ENCODE measurements at regions not wholly inside any gene's neighbourhood (a gene's known extent, or its start where the extent isn't known, plus 50 kb on each side); places are given as distances from the start of the nearest gene placed in this dataset.

DNA sequence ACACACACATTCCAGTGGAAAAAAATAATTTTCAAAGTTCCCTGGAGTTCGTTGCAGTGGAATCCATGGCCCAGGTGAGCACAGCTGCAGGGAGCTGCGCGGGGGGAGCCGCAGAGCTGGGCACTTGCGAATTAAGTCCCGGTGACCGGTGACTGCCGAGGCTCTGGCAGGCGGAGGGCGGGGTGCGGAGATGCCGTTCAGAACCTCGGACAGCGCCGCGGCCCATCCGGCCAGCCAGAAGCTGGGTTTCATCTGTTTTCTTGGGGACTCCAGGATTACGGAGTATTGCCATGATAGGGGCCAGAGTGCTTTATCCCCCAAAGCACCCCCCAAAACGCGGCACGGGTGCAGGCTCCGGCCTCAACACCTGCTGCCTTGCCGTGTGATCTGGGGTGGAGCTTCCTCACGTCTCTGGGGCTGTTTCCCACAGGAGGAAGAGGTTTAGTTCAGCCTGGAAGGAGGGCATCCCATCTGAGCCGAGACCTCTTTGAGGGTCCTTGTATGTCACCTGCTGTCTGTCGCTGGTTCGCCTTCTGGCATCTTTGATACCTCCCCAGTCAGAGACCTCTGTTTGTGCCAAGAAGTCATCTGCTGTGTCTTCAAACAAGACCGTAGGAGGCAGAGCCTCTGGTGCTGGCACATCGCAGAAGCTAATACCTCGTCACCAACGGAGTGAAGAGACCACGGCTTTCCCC, 99.4 kb downstream of the YTHDF1 start:
- no peak for DNase-seq (ENCODE audit: low read depth in 3 of 3, low spot score in 1 of 3)

DNA sequence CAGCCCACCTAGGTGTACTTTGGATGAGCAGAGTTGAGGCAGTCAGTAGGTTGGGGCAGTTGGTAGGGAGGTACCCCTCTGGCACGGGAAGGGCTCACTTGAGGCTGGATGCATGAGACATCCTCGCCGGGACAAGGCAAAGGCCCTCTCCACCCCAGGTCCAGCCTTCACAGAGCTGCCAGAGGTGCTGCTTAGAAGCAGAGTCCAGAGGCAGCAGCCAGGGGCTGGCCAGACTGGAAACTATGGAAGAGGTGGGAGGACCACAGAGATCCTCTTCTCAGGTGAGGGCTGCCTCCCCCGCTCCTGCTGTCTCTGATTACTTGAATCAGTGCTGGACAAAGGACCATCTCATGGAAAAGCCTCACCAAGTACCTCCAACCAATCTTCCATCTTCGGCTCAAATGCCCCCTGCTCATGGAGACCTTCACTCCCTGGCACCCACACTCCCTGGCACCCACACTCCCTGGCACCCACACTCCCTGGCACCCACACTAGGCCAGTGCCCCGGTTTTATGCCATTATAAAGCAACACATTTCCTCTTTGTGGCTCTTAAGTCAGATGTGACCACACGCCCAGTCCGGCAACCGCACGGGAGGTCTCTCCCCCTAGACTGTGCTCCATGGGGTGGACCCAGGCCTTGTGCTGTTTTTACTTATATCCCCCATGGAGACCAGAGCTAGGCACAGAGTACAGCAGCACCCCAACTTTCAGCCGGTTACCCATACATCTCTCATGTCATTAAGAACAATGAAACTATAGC, 100.1 kb downstream of the YTHDF1 start:
- DNase-seq (ENCODE audit: low read depth in 3 of 3, low spot score in 1 of 3), result no peak

DNA sequence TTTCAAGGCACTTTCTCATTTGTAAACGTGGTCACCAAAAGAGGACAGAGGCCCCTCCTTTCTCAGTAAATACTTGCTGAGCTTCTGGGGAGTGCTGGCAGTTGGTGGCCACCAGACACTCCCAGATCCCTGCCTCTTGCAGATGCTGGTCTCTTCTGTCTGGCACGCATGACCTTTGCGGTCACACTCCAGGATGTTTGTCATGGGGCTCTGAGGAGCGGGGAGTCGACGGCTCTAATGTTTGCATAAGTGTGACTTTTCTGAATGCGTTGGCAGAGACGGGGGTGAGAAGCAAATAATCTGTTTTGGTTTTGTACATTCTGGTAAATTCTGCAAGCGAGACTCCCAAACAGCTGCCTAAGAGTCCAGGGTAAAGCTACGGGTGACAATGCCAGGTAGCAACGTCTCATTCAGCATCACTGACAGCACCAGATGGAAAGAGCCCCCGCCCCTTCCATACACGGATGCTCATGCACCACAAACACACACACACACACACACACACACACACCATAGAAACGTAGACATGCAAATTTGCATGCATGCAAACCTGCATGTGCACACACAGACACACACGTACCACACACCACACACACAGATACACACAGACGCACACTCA, 101.1 kb downstream of the YTHDF1 start:
- no peak for DNase-seq (ENCODE audit: low read depth in 3 of 3, low spot score in 1 of 3)

DNA sequence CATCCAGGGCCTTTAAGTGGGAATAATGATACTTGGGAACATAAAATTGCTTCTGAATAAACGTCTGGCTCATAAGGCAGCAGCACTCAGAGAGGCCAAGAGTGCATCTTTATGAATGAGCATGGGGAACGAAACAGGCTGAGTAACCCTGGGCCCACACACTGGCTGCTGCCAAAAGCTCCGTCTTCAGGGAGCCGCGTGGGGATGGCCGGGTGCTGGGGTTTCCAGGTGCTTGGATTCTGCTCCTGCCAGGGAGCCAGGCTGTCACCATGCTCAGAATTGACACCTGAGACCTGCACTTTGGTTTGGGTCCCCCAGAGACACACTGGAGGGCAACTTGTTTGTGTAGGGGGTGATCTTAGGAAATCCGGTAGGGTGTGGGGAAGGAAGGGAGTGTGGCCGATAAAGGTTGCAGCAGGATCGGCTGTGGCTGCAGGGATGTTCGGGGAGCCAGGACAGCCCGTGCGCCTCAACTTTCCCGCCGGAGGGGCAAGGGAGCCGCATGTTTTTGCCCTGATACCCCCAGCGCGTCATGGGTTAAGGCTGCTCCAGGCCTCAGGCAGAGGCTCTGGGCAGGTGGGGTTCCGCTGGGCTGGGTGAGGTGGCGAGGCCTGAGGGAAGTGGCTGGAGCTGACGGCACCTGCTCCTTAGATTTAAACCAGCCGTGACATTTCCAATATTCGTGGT, 101.8 kb downstream of the YTHDF1 start:
- no peak for DNase-seq (ENCODE audit: low read depth in 3 of 3, low spot score in 1 of 3)

- no peak for DNase-seq (ENCODE audit: low read depth in 3 of 3, low spot score in 1 of 3)
Observed at GRCh38 chr20:63112491-63113219, 103.3 kb downstream of the YTHDF1 start.

DNA sequence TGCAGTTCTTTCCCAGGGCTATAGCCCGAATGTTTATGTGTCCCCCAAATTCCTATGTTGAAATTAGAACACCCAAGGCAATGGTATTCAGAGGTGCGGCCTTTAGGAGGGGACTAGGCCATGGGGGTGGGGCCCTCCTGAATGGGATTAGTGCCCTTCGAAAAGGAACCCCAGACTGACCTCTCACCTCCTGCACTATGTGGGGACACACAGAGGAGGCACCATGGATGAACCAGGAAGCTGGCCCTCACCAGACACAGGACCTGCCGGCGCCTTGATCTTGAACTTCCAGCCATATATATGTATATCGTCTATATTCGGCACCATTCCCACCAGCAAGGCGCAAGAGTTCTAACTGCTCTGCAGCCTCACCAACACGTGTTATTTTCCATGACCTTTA, 101.5 kb upstream of the BHLHE23 start:
- DNase-seq (ENCODE audit: low read depth in 3 of 3, low spot score in 1 of 3), result no peak

DNA sequence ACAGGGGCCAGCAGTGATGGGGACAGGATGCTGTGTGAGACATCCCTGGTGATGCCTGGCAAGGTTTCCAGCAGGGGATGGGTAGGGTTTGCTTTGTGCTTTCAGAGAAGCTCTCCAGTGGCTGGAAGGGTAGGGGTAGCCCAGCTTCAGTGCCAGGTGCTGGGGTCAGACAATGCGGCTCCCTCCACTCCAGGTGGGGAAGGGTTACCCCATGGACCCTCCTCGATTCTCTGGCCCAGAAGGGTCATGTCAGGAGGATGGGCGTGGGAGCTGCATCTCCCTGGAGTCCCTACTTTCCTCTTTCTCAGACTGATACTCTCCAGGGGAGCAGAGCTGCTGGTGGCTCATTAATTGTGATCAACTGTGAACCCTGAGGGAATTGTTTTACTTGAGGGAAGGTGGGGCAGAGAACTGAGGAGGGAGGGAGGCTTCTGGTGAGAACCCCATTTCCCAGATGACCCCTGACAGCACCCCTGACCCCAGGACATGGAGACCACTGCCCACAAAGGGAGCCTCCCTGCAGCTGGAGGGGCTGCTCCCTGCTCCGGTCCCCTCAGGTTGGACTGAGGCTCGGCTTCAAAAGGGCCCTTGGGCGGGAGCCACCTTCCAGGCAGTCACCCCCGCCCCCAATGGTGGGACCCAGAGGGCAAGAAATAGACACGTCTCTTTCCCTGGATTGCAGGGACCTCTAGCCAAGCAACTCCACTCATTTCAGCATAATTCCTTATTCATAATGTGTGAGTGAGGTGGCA, 100.9 kb upstream of the BHLHE23 start:
- DNase-seq (ENCODE audit: low read depth in 3 of 3, low spot score in 1 of 3), result no peak

GRCh38 chr20:63106765-63107448, 100.1 kb upstream of the BHLHE23 start:
- no peak for DNase-seq (ENCODE audit: low read depth in 3 of 3, low spot score in 1 of 3)

GRCh38 chr20:63106108-63106764, 99.5 kb upstream of the BHLHE23 start:
- DNase-seq (ENCODE audit: low read depth in 3 of 3, low spot score in 1 of 3), result no peak

DNA sequence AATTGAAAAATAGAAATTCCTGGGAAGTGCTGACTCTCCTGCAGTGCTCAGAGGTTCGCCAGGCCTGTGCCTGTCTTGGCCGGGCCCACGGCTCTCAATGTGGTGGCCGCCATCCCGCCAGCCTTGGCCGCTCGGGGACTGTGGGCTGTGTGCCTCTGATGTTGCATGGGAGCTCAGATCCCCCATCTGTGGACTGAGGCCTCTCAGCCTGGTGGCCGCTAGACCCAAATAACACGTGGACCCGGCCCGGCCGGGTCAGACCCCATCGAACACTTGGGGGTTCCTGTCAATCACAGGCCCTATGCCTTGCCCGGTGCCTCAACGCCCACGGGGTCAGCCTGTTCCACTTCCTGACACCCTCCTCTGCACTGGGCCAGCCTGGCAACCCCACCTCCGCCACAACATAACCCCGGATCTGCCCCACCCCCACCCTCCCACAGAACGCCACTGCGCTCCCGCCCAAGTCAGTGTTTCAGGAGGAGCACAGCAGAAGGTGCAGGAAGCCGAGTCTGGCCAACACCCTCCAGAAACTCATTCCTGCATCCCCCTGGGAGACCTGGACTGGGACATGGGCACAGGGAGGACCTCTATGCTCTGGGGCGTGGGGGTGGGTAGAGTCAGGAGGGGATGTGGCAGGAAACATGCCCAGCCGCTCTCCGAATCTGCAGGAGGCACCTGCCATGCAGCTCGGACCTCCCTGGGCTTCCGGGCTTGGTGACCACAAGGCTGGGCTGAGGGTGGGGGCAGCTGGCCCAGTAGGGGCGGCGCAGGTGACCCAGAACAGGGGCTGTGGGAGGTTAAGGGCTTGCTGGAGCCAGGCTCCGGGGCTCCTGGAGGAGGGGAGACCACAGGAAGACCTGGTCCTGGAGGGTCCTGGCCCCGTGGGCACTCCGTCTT, 98.7 kb upstream of the BHLHE23 start:
- DNase-seq (ENCODE audit: low read depth in 3 of 3, low spot score in 1 of 3), result no peak

DNA sequence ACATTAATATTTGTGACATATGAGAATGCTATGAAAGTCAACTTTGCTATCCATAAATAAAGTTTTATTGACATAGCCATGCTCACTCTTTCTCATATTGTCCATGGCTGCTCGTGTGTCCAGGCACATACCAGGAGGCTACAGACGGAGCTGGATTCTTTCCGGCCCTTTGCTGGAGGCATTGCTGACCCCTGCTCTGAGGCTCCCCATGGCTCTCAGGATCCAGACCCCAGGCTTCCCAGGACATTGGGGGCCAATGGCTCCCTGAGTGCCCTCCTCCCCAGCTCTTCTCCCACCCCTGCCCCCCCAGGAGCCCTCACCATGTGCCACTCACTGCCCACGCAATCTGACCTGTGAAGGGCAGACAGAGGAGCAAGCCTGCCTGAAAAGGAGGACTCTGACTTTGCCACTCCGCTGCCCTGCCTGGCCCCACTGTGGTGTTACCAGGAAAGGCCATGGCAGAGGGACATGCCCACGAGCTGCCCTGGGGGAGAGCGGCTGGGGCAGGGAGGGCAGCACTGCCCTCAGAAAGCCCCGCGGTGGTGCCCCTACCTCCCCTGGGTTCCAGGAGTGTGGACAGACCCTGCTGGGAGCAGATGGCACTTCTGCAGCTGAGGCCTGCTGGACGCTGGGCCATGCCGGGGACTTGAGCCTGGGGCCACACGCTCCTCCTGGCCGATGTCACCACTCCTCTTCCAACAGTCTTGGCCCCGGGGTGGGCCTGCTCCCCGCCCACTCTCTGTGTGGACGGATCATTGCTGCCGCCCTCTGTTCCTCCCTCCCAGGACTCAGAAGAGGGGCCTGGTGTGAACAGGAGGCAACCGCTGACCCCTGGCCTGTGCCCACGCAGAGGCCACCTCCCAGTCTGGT, 97.8 kb upstream of the BHLHE23 start:
- no peak for DNase-seq (ENCODE audit: low read depth in 3 of 3, low spot score in 1 of 3)

DNA sequence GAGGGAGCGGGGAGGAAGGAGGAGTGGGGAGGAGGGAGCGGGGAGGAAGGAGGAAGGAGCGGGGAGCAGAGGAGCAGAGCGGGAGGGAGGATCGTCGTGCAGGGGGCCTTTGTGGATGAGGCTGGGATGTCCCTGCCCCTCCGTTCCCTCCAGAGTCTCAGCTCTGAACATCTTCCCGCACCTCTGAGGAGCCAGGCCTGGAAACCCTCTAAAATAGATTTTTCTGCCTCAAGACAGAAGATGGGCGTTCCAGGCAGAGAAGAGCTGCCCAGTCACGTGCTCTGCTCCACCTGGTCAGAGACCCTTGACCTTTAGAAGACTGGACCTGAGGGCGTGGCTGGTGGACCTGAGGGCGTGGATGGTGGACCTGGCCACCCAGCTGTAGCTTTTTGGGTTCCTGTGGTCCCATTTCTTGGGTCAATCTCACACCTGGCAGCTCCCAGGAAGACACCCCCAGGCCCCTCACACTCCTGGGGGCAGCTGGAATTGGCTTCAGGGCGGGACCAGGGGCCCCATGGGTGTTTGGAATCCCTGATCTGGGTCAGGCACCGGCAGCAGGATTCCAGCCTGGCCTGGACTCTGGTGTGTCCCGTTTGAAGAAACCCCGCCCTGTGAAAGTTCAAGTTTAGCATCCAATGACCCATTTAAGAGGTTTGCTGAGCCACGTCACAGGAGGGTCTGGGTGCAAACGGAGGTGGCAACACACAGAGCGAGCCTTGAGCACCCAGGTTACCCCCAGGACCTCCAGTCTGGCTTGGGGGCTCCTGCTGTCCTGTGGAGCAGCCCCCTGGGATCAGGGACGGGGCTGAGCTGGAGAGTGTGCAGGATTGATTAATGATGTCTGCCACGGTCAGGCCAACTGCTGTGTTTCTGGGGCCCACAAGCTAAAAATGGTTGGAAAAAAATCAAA, 96.9 kb upstream of the BHLHE23 start:
- no peak for DNase-seq (ENCODE audit: low read depth in 3 of 3, low spot score in 1 of 3)

DNA sequence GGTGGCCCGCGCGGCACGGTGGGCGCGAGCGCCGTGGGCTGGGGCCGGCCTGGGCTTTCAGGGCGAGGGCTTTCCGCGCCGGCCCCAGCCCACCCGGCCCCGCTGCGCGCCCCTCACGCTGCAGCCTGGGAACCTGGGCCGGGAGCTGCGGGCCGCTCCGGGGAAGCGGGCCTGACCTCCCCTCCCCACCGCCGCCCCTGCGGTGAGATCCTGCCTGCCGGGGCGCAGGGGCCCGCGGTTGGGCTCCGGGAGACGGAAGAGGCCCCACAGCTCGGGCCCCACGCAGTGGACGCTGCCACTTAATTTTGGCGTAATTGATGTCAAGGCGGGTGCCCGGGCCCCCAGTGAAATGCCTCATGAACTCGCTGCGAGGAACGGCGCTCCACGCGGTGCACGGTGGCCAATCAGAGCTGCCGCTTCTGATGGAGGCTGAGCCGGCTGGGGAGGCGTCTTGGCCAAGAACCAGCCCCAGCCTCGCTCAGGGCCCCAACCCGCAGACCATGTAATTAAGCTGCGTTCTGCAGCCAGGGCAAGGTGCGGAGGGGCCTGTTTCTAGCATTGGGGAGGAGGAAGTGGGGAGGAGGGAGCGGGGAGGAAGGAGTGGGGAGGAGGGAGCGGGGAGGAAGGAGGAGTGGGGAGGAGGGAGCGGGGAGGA, 96.1 kb upstream of the BHLHE23 start:
- peak; percentile 18 to 48 (median 27) for DNase-seq (ENCODE audit: low read depth in 3 of 3, low spot score in 1 of 3)

DNA sequence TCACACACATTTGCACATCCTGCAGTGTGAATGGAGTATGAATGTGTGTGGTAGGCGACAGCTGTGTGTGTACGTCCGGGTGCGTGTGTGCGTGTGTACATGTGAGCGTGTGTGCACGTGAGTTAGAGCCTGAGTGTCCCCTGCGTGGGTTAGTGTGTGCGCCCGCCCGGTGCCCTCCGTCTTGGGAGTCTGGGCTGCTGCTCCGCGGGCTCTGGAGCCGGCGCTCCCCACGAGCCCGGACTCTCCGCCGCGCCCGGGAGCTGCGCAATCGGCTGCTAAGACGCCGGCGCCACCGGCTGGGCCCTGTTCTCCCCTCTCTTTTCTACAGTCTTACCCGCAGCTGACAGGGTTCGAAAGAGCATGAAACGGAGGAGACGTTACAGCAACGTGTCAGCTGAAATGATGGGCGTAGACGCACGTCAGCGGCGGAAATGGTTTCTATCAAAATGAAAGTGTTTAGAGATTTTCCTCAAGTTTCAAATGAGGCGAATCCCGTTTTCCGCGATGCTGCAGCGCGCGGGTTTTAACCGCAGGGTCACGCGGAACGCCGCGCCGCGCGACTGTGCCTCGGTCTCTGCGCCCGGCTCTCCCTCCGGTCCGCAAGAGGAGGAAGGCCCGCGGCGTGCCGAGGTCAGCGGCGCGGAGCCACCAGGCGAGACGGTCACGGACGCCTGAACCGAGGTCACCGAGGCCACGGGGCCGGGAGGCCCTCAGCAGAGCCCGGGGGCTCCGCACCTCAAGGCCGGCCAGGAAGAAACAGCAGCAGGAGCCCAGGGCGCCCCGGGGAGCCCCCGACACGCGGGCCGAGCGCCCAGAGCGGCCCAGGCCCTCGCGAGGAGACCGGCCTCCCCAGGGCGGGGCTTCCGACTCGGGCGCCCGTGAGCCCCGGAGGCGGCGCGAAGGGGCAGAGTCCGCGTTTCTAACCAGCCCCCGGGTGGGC, 95.3 kb upstream of the BHLHE23 start:
- peak; percentile 6 to 47 (median 13) for DNase-seq (ENCODE audit: low read depth in 3 of 3, low spot score in 1 of 3)

All from stimulated activated CD4-positive, alpha-beta T cell treated with anti-CD3 and anti-CD28 coated beads, TNF-alpha, amount 100 ng/mL, for 1 hour (primary cell).